ENCODE measurements at regions not wholly inside any gene's neighbourhood (a gene's known extent, or its start where the extent isn't known, plus 50 kb on each side); places are given as distances from the start of the nearest gene placed in this dataset.

DNA sequence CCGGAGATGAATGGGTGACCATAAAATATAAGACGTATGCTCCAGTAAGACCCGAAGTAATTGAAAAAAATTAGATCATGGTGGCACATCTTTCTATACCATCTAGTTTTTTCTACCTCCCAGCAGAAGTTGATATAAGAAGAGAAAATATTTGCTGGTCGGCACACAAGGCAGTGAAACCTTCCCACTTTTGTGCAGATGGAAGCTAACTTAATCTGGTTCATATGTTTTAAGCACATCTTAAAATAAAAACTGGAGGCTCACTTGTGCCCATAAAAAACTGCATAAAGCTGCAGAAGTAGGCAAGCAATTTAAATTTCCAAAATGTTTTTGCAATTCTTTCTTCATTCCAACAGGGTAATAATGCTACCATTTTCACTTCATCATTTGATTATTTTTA, 449.2 kb downstream of the CNTN3 start:
- Mint-ChIP-seq H3K27me3 (ENCODE audit: unreplicated experiment) (peaks cover 4% of the 10 kb centered on the region), H3K4me3 (ENCODE audit: unreplicated experiment) (no peak overlapping the region), H3K27ac (ENCODE audit: unreplicated experiment) (no peak overlapping the region), H3K4me1 (ENCODE audit: unreplicated experiment) (no peaks in the 10 kb centered on the region), H3K9me3 (ENCODE audit: unreplicated experiment) (peaks cover 12% of the 10 kb centered on the region), H3K36me3 (ENCODE audit: unreplicated experiment) (no peaks in the 10 kb centered on the region)
- TF ChIP-seq, protein P1, sequence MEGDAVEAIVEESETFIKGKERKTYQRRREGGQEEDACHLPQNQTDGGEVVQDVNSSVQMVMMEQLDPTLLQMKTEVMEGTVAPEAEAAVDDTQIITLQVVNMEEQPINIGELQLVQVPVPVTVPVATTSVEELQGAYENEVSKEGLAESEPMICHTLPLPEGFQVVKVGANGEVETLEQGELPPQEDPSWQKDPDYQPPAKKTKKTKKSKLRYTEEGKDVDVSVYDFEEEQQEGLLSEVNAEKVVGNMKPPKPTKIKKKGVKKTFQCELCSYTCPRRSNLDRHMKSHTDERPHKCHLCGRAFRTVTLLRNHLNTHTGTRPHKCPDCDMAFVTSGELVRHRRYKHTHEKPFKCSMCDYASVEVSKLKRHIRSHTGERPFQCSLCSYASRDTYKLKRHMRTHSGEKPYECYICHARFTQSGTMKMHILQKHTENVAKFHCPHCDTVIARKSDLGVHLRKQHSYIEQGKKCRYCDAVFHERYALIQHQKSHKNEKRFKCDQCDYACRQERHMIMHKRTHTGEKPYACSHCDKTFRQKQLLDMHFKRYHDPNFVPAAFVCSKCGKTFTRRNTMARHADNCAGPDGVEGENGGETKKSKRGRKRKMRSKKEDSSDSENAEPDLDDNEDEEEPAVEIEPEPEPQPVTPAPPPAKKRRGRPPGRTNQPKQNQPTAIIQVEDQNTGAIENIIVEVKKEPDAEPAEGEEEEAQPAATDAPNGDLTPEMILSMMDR (IDR thresholded peaks at IDR 0.05), result no peak
- DNase-seq (ENCODE audit: extremely low spot score, unreplicated experiment), result no peak

DNA sequence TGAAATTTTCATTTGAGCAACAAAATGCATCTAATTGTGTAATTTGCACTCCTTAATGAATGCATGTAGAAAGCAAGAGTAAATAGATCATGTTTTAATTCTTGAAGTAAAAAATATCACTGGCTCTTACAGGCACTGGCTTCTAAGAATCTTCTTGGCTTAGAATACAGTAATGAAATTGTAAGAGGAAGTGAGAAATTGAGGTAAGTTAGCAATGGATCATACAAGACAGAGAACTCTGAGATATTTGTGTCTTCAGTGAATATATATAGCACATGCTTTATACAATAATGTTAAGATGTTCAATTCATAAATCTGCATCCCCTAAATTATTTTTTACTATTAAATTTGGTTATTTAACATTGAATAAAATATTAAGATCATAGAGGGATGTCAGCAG, 465.0 kb downstream of the CNTN3 start:
- no peak for DNase-seq (ENCODE audit: extremely low spot score, unreplicated experiment)
- Mint-ChIP-seq H3K9me3 (ENCODE audit: unreplicated experiment) (peaks cover 5% of the 10 kb centered on the region), H3K27ac (ENCODE audit: unreplicated experiment) (no peak overlapping the region), H3K4me1 (ENCODE audit: unreplicated experiment) (no peaks in the 10 kb centered on the region), H3K36me3 (ENCODE audit: unreplicated experiment) (no peaks in the 10 kb centered on the region), H3K4me3 (ENCODE audit: unreplicated experiment) (no peak overlapping the region), H3K27me3 (ENCODE audit: unreplicated experiment) (peaks cover 7% of the 10 kb centered on the region)
- TF ChIP-seq, protein P1 (IDR thresholded peaks at IDR 0.05), result no peak

DNA sequence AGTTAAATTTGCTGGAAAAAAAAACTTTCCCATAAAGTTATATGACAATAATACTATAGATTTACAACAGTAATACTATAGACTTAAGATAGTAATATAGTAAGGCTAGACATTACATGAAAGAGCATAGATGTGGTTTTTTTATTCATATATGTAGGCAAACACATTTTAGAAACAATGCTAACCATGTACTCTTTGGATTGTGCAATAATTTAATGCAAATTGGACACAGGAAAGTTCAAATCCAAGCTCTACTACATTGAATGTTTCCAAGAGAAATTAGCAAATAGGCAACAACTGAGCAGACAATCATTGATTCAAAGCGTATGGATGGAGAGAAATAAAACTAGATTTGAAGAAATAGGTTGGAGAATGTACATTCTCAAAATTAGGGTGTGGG, 469.2 kb downstream of the CNTN3 start:
- H3K27ac Mint-ChIP-seq (ENCODE audit: unreplicated experiment), result no peak overlapping the region
- TF ChIP-seq, protein P1 (IDR thresholded peaks at IDR 0.05), result no peak
- no peaks in the 10 kb centered on the region for H3K9me3 Mint-ChIP-seq (ENCODE audit: unreplicated experiment)
- H3K36me3 Mint-ChIP-seq (ENCODE audit: unreplicated experiment), result no peaks in the 10 kb centered on the region
- no peak for DNase-seq (ENCODE audit: extremely low spot score, unreplicated experiment)
- H3K4me3 Mint-ChIP-seq (ENCODE audit: unreplicated experiment), result no peak overlapping the region
- H3K4me1 Mint-ChIP-seq (ENCODE audit: unreplicated experiment), result peaks cover 6% of the 10 kb centered on the region
- H3K27me3 Mint-ChIP-seq (ENCODE audit: unreplicated experiment), result peaks cover 7% of the 10 kb centered on the region

DNA sequence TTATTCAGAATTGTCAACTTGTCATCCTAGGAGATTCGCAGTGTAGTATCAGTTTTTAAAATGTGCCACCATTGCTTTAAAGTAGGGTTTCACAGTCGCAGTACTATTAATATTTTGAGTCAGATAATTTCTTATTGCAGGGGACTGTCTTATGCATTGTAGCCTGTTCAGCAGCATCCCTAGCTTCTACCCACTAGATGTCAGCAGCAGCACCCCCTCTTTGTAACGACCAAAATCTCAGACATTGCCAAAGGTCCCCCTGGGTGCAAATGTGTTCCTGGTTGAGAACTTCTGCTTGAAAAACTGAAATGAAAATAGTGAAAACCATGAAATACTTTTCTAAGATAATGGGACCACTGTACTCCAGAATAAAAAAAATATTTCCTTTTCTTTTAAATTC, 474.8 kb downstream of the CNTN3 start:
- no peak overlapping the region for H3K4me3 Mint-ChIP-seq (ENCODE audit: unreplicated experiment)

DNA sequence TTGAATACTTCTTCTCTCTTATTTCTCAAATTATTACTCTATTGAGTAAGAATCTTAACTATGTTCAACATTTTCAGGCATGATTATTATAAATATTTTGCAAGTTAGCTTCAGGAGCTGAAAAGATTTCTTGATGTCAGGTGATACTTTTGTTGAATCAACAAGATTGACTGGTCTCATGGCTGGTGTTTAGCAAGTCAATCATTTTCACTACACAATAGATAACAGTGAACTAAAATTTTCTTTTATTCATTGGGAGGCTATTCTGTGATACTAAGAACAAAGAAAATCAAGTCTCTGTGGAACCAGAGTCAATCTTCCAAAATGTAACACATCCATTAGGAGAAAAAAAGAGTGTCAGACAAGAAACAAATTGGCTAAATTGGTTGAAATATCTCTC, 476.7 kb downstream of the CNTN3 start:
- Mint-ChIP-seq H3K9me3 (ENCODE audit: unreplicated experiment) (no peaks in the 10 kb centered on the region), H3K36me3 (ENCODE audit: unreplicated experiment) (no peaks in the 10 kb centered on the region), H3K4me3 (ENCODE audit: unreplicated experiment) (no peak overlapping the region), H3K27me3 (ENCODE audit: unreplicated experiment) (peaks cover 19% of the 10 kb centered on the region), H3K27ac (ENCODE audit: unreplicated experiment) (no peak overlapping the region), H3K4me1 (ENCODE audit: unreplicated experiment) (peaks cover 2% of the 10 kb centered on the region)
- TF ChIP-seq, protein P1 (IDR thresholded peaks at IDR 0.05), result no peak
- no peak for DNase-seq (ENCODE audit: extremely low spot score, unreplicated experiment)

More for the DNA sequence above, 474.8 kb downstream of the CNTN3 start:
- peaks cover 8% of the 10 kb centered on the region for H3K4me1 Mint-ChIP-seq (ENCODE audit: unreplicated experiment)
- no peak overlapping the region for H3K27ac Mint-ChIP-seq (ENCODE audit: unreplicated experiment)
- DNase-seq (ENCODE audit: extremely low spot score, unreplicated experiment), result no peak
- H3K36me3 Mint-ChIP-seq (ENCODE audit: unreplicated experiment), result no peaks in the 10 kb centered on the region
- H3K27me3 Mint-ChIP-seq (ENCODE audit: unreplicated experiment), result peaks cover 19% of the 10 kb centered on the region
- no peaks in the 10 kb centered on the region for H3K9me3 Mint-ChIP-seq (ENCODE audit: unreplicated experiment)
- TF ChIP-seq, protein P1 (IDR thresholded peaks at IDR 0.05), result no peak

Data from osteocyte (in vitro differentiated cells).